Spleen (tissue), 11 donors: ENCODE measurements at regions not wholly inside any gene's neighbourhood (a gene's known extent, or its start where the extent isn't known, plus 50 kb on each side); places are given as distances from the start of the nearest gene placed in this dataset.

ENCODE experiments used
- DNase-seq: peaks from one replicate; pipeline ENCODE4 v3.0.0-alpha.2; 2020
- H3K27ac ChIP-seq, 8 donors: fragments of 200-600 bp; sonication (generic) in 7 of 8; 1 replicate in 4 of 8; 2 replicates in 4 of 8; pipeline versions ENCODE4 v1.5.0 to v1.8.0; 2016 to 2021; ENCODE audit warnings: inconsistent platforms in 4 of 8, mild to moderate bottlenecking in 4 of 8, moderate library complexity in 1 of 8
- H3K27me3 ChIP-seq, 7 donors: fragments of 200-600 bp; sonication (generic) in 6 of 7; replicated peaks in 1 of 7; 1 replicate in 4 of 7; 2 replicates in 3 of 7; pipeline versions ENCODE4 v1.5.0 to v1.8.0; 2016 to 2021; ENCODE audit warnings: inconsistent platforms in 3 of 7, mild to moderate bottlenecking in 1 of 7
- H3K36me3 ChIP-seq, 6 donors: fragments of 200-600 bp; sonication (generic) in 5 of 6; 1 replicate in 4 of 6; 2 replicates in 2 of 6; pipeline versions ENCODE4 v1.5.0 to v1.8.0; 2016 to 2021; ENCODE audit warnings: inconsistent platforms in 2 of 6
- H3K4me1 ChIP-seq, 6 donors: fragments of 200-600 bp; sonication (generic) in 5 of 6; 1 replicate in 3 of 6; 2 replicates in 3 of 6; pipeline versions ENCODE4 v1.5.0 to v1.8.0; 2016 to 2021; ENCODE audit warnings: inconsistent platforms in 3 of 6
- H3K4me3 ChIP-seq, 8 donors: fragments of 200-600 bp; sonication (generic) in 7 of 8; 1 replicate in 4 of 8; 2 replicates in 4 of 8; pipeline versions ENCODE4 v1.5.0 to v1.8.0; 2016 to 2021; ENCODE audit warnings: inconsistent platforms in 4 of 8, mild to moderate bottlenecking in 4 of 8, moderate library complexity in 2 of 8
- H3K9me3 ChIP-seq, 8 donors: fragments of 200-600 bp; sonication (generic) in 7 of 8; 1 replicate in 4 of 8; 2 replicates in 4 of 8; pipeline versions ENCODE4 v1.5.0 to v1.8.0; 2016 to 2021; ENCODE audit warnings: inconsistent platforms in 4 of 8
- CTCF ChIP-seq, 11 experiments: fragments of 200-600 bp in 7 of 11; fragments of 450-650 bp in 4 of 11; sonication (generic) in 4 of 11; IDR thresholded peaks in 8 of 11; conservative IDR thresholded peaks in 3 of 11; 1 replicate in 7 of 11; 2 replicates in 4 of 11; pipeline versions ENCODE4 v1.4.0 to v1.8.0; 2016 to 2021; ENCODE audit warnings: antibody characterized with exemption in 11 of 11, inconsistent platforms in 4 of 11, mild to moderate bottlenecking in 1 of 11
- POLR2A ChIP-seq, 3 donors: fragments of 450-650 bp; IDR thresholded peaks; one replicate each; pipeline ENCODE4 v1.5.1; 2017; ENCODE audit warnings: antibody characterized with exemption in 3 of 3, mild to moderate bottlenecking in 1 of 3
- POLR2AphosphoS5 ChIP-seq, 3 donors: sonication (generic); formaldehyde crosslinking; IDR thresholded peaks; one replicate each; pipeline ENCODE4 v1.5.1; 2017; ENCODE audit warnings: antibody characterized with exemption in 3 of 3
- WGBS, 5 donors: extraction: QIAGEN DNeasy Blood & Tissue Kit in 3 of 5; methylation state at CpG; one replicate each; pipeline versions ENCODE4 v1.1.5 to v1.1.7; 2013 to 2018; 5-methylcytosine and 5-hydroxymethylcytosine counted together
- intact Hi-C: fragments of 100-400 bp; cut with DNase I; formaldehyde crosslinking; loops from one replicate; pipeline ENCODE4 v1.15.0; 2023; ENCODE audit warnings: low total_unique reads
- donor health status: healthy with polysubstance abuse.
- donor health status: DM: no; HTN: no; CAD: no; lungs with moderate emphysema.
- donor health status: DM: no; HTN: no; CAD: no.
- donor health status: Bipolar disorder and iron deficiency.
- donor health status: healthy.
- donor health status: DM: no; HTN: no; CAD: no.
- donor health status: DM: yes; HTN: yes; CAD: no.

GRCh38 chr12:89111964-89112363 is 240.3 kb downstream of the DUSP6 start:
- Histone ChIP-seq H3K9me3 (no peaks in the 10 kb centered on the region), H3K36me3 (no peaks in the 10 kb centered on the region), H3K27ac (no peak overlapping the region), H3K4me1 (no peaks in the 10 kb centered on the region), H3K4me3 (no peak overlapping the region), H3K27me3 (no peaks in the 10 kb centered on the region)
- no peak for DNase-seq
- intact Hi-C loops: no loop called here
- 94 to 99% (median 98%) methylated on average over 2 of the region's 2 CpGs for WGBS, 5 donors
- TF ChIP-seq POLR2A (IDR thresholded peaks at IDR 0.05) (no peak), POLR2AphosphoS5 (IDR thresholded peaks at IDR 0.05) (no peak), CTCF (IDR thresholded peaks at IDR 0.05 in 8 of 11, conservative IDR thresholded peaks at IDR 0.05 in 3 of 11) (no peak)

GRCh38 chr12:89108265-89108664 is 244.0 kb downstream of the DUSP6 start:
- intact Hi-C loops: no loop called here
- TF ChIP-seq POLR2AphosphoS5 (IDR thresholded peaks at IDR 0.05) (no peak), CTCF (IDR thresholded peaks at IDR 0.05 in 8 of 11, conservative IDR thresholded peaks at IDR 0.05 in 3 of 11) (no peak), POLR2A (IDR thresholded peaks at IDR 0.05) (no peak)
- H3K9me3 ChIP-seq: no peaks in the 10 kb centered on the region
- no peak for DNase-seq
- H3K4me1 ChIP-seq: no peaks in the 10 kb centered on the region
- no peaks in the 10 kb centered on the region for H3K36me3 ChIP-seq
- WGBS, 5 donors: 92 to 97% (median 94%) methylated on average over 2 of the region's 2 CpGs
- H3K27me3 ChIP-seq: no peaks in the 10 kb centered on the region
- H3K27ac ChIP-seq: no peak overlapping the region
- no peak overlapping the region for H3K4me3 ChIP-seq

GRCh38 chr12:89106950-89107349 is 245.4 kb downstream of the DUSP6 start:
- WGBS, 5 donors: 82 to 90% (median 85%) methylated on average over 5 of the region's 5 CpGs
- H3K4me3 ChIP-seq: no peak overlapping the region
- H3K27ac ChIP-seq: no peak overlapping the region
- no peak for DNase-seq
- TF ChIP-seq CTCF (IDR thresholded peaks at IDR 0.05 in 8 of 11, conservative IDR thresholded peaks at IDR 0.05 in 3 of 11): no peak
- no peaks in the 10 kb centered on the region for H3K36me3 ChIP-seq
- intact Hi-C loops: no loop called here
- no peaks in the 10 kb centered on the region for H3K4me1 ChIP-seq
- no peaks in the 10 kb centered on the region for H3K9me3 ChIP-seq
- H3K27me3 ChIP-seq: no peaks in the 10 kb centered on the region

GRCh38 chr12:89105243-89105642 is 247.1 kb downstream of the DUSP6 start:
- WGBS, 5 donors: 89 to 100% (median 95%) methylated on average over 1 of the region's 1 CpG
- DNase-seq: no peak
- H3K9me3 ChIP-seq: no peaks in the 10 kb centered on the region
- no peak overlapping the region for H3K4me3 ChIP-seq
- no peak for TF ChIP-seq POLR2A (IDR thresholded peaks at IDR 0.05)
- no peak for TF ChIP-seq POLR2AphosphoS5 (IDR thresholded peaks at IDR 0.05)
- TF ChIP-seq CTCF (IDR thresholded peaks at IDR 0.05 in 8 of 11, conservative IDR thresholded peaks at IDR 0.05 in 3 of 11): no peak
- no peaks in the 10 kb centered on the region for H3K36me3 ChIP-seq
- intact Hi-C loops: no loop called here
- peaks cover 0 to 8% (median 1%) of the 10 kb centered on the region in 6 donors for H3K4me1 ChIP-seq
- H3K27ac ChIP-seq: no peak overlapping the region
- H3K27me3 ChIP-seq: no peaks in the 10 kb centered on the region
